Ascending aorta (tissue), 2 donors: ENCODE measurements at regions not wholly inside any gene's neighbourhood (a gene's known extent, or its start where the extent isn't known, plus 50 kb on each side); places are given as distances from the start of the nearest gene placed in this dataset.

Source experiments
- DNase-seq, 2 donors: peaks; one replicate each; pipeline ENCODE4 v3.0.0-alpha.2; 2019; ENCODE audit warnings: low spot score in 2 of 2
- H3K27ac ChIP-seq, 2 donors: fragments of 200-600 bp; sonication (generic); one replicate each; pipeline ENCODE4 v1.5.1; 2016 to 2017; ENCODE audit warnings: mild to moderate bottlenecking in 1 of 2
- H3K27me3 ChIP-seq: fragments of 200-600 bp; sonication (generic); one replicate; pipeline ENCODE4 v1.5.1; 2017
- H3K36me3 ChIP-seq, 2 donors: fragments of 200-600 bp; sonication (generic); one replicate each; pipeline ENCODE4 v1.5.1; 2016
- H3K4me1 ChIP-seq, 2 donors: fragments of 200-600 bp; sonication (generic); one replicate each; pipeline ENCODE4 v1.5.1; 2016 to 2017; ENCODE audit warnings: mild to moderate bottlenecking in 1 of 2
- H3K4me3 ChIP-seq, 2 donors: fragments of 200-600 bp; sonication (generic); one replicate each; pipeline ENCODE4 v1.5.1; 2016 to 2017; ENCODE audit warnings: mild to moderate bottlenecking in 1 of 2
- H3K9me3 ChIP-seq, 2 donors: fragments of 200-600 bp; sonication (generic); one replicate each; pipeline ENCODE4 v1.5.1; 2016
- CTCF ChIP-seq, 3 experiments: fragments of 200-600 bp in 2 of 3; fragments of 450-650 bp in 1 of 3; sonication (generic) in 2 of 3; IDR thresholded peaks; one replicate each; pipeline ENCODE4 v1.5.1; 2016 to 2019; ENCODE audit warnings: antibody characterized with exemption in 3 of 3, mild to moderate bottlenecking in 1 of 3, moderate library complexity in 1 of 3
- intact Hi-C: fragments of 100-400 bp; cut with DNase I; formaldehyde crosslinking; loops from one replicate; pipeline ENCODE4 v1.15.1; 2023

GRCh38 chr18:68438983-68439382 lies 275.9 kb downstream of the TMX3 start:
- Histone ChIP-seq H3K9me3 (no peaks in the 10 kb centered on the region), H3K4me1 (no peaks in the 10 kb centered on the region), H3K27me3 (no peaks in the 10 kb centered on the region), H3K4me3 (no peak overlapping the region), H3K27ac (no peak overlapping the region), H3K36me3 (no peaks in the 10 kb centered on the region)
- DNase-seq: no peak
- TF ChIP-seq CTCF (IDR thresholded peaks at IDR 0.05): no peak
- intact Hi-C loops: no loop called here

GRCh38 chr18:68438536-68438935 lies 276.4 kb downstream of the TMX3 start:
- Histone ChIP-seq H3K4me1 (no peaks in the 10 kb centered on the region), H3K9me3 (no peaks in the 10 kb centered on the region), H3K36me3 (no peaks in the 10 kb centered on the region), H3K27ac (no peak overlapping the region), H3K27me3 (no peaks in the 10 kb centered on the region), H3K4me3 (no peak overlapping the region)
- no peak for TF ChIP-seq CTCF (IDR thresholded peaks at IDR 0.05)
- intact Hi-C loops: no loop called here
- no peak for DNase-seq

GRCh38 chr18:68436485-68436884 lies 278.4 kb downstream of the TMX3 start:
- H3K4me1 ChIP-seq: no peaks in the 10 kb centered on the region
- no peak for DNase-seq
- H3K27me3 ChIP-seq: no peaks in the 10 kb centered on the region
- H3K4me3 ChIP-seq: no peak overlapping the region
- H3K36me3 ChIP-seq: no peaks in the 10 kb centered on the region
- H3K9me3 ChIP-seq: no peaks in the 10 kb centered on the region
- TF ChIP-seq CTCF (IDR thresholded peaks at IDR 0.05): no peak
- H3K27ac ChIP-seq: no peak overlapping the region
- intact Hi-C loops: no loop called here

- H3K36me3 ChIP-seq: no peaks in the 10 kb centered on the region
- H3K4me3 ChIP-seq: no peak overlapping the region
- intact Hi-C loops: no loop called here
- no peaks in the 10 kb centered on the region for H3K27me3 ChIP-seq
- no peak overlapping the region for H3K27ac ChIP-seq
- TF ChIP-seq CTCF (IDR thresholded peaks at IDR 0.05): no peak
- no peaks in the 10 kb centered on the region for H3K9me3 ChIP-seq
- no peaks in the 10 kb centered on the region for H3K4me1 ChIP-seq
- DNase-seq: no peak
Observed at GRCh38 chr18:68435581-68435980, 279.3 kb downstream of the TMX3 start.

GRCh38 chr18:68431922-68432198 lies 283.0 kb downstream of the TMX3 start:
- intact Hi-C loops: no loop called here
- no peak for TF ChIP-seq CTCF (IDR thresholded peaks at IDR 0.05)
- Histone ChIP-seq H3K4me3 (no peak overlapping the region), H3K9me3 (no peaks in the 10 kb centered on the region), H3K27me3 (no peaks in the 10 kb centered on the region), H3K27ac (no peak overlapping the region), H3K4me1 (no peaks in the 10 kb centered on the region), H3K36me3 (no peaks in the 10 kb centered on the region)
- no peak for DNase-seq

- Histone ChIP-seq H3K27ac (no peak overlapping the region), H3K9me3 (no peaks in the 10 kb centered on the region), H3K4me3 (no peak overlapping the region), H3K4me1 (no peaks in the 10 kb centered on the region), H3K27me3 (no peaks in the 10 kb centered on the region), H3K36me3 (no peaks in the 10 kb centered on the region)
- TF ChIP-seq CTCF (IDR thresholded peaks at IDR 0.05): no peak
- intact Hi-C loops: no loop called here
- no peak for DNase-seq
Observed at GRCh38 chr18:68431111-68431921, 283.6 kb downstream of the TMX3 start.
